Neuron (in vitro differentiated cells): ENCODE measurements at regions not wholly inside any gene's neighbourhood (a gene's known extent, or its start where the extent isn't known, plus 50 kb on each side); places are given as distances from the start of the nearest gene placed in this dataset.

Source experiments
- H2AFZ ChIP-seq: one replicate; pipeline ENCODE4 v1.6.1; 2013; ENCODE audit warnings: low read depth, mild to moderate bottlenecking, inconsistent platforms, low read length, moderate library complexity
- H3K27me3 ChIP-seq: one replicate; pipeline ENCODE4 v1.6.1; 2013; ENCODE audit warnings: low read length; ENCODE audit not compliant: insufficient read depth
- H3K36me3 ChIP-seq: one replicate; pipeline ENCODE4 v1.6.1; 2013; ENCODE audit warnings: low read length; ENCODE audit not compliant: insufficient read depth
- H3K4me1 ChIP-seq: one replicate; pipeline ENCODE4 v1.6.1; 2013; ENCODE audit warnings: low read length; ENCODE audit not compliant: insufficient read depth
- H3K4me3 ChIP-seq: 2 replicates; pipeline ENCODE4 v1.5.1; 2013; ENCODE audit warnings: mild to moderate bottlenecking, low read length, moderate library complexity
- H3K9me3 ChIP-seq: one replicate; pipeline ENCODE4 v1.6.1; 2013; ENCODE audit warnings: low read length

- Histone ChIP-seq H3K4me1 (no peaks in the 10 kb centered on the region), H3K4me3 (no peak overlapping the region), H3K9me3 (no peaks in the 10 kb centered on the region), H2AFZ (no peak overlapping the region), H3K36me3 (no peaks in the 10 kb centered on the region), H3K27me3 (no peaks in the 10 kb centered on the region)
Measured at GRCh38 chr6:103797738-103798137, 1062.0 kb downstream of the HACE1 start.

DNA sequence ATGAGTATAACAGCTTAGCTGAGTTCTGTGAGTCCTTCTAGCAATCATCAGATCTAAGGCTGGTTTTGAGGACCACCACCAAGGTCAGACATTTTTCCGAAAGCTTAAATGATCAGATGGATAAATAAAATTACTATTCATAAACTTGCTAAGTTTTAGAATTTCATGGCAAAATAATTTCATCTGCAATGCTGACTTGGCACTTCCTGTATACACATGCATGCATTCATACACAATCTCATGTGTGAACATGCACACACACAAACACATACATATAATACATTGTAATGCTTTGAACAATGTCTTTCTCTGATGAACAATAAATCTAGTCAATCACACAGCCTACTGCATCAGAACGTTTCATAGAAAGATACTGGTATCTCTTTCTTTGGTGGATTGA, 1068.3 kb downstream of the HACE1 start:
- Histone ChIP-seq H3K4me1 (no peaks in the 10 kb centered on the region), H3K27me3 (no peaks in the 10 kb centered on the region), H3K9me3 (no peaks in the 10 kb centered on the region), H2AFZ (no peak overlapping the region), H3K4me3 (no peak overlapping the region), H3K36me3 (no peaks in the 10 kb centered on the region)

- no peaks in the 10 kb centered on the region for H3K4me1 ChIP-seq
Measured at GRCh38 chr6:103784117-103784516, 1075.6 kb downstream of the HACE1 start.

DNA sequence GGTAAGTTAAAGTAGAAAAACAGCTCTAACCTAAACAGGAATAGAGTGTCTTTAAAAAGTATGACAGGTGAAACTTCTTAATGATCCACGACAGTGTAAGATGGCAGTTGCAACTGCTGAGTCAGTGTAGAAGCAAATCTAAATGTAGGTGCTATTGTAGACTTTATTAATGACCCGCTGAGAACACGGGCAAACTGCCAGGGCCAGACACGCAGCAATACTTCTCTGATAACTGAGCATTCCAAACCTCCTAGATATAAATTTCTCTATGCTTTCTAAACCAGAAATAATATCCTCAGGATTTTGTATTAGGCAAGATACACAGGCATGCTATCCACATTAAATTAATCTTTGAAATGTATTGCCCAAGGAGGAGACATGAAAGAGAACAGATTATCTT, 1076.4 kb downstream of the HACE1 start:
- H3K4me3 ChIP-seq: no peak overlapping the region
- H3K27me3 ChIP-seq: no peaks in the 10 kb centered on the region
- H3K9me3 ChIP-seq: no peaks in the 10 kb centered on the region
- H2AFZ ChIP-seq: no peak overlapping the region
- H3K36me3 ChIP-seq: no peaks in the 10 kb centered on the region
- no peaks in the 10 kb centered on the region for H3K4me1 ChIP-seq

More at GRCh38 chr6:103784117-103784516, 1075.6 kb downstream of the HACE1 start:
- H3K9me3 ChIP-seq: no peaks in the 10 kb centered on the region
- H2AFZ ChIP-seq: no peak overlapping the region
- no peaks in the 10 kb centered on the region for H3K36me3 ChIP-seq
- no peak overlapping the region for H3K4me3 ChIP-seq
- no peaks in the 10 kb centered on the region for H3K27me3 ChIP-seq

GRCh38 chr6:103769431-103769830, 1090.3 kb downstream of the HACE1 start:
- H2AFZ ChIP-seq: no peak overlapping the region
- H3K4me3 ChIP-seq: no peak overlapping the region
- no peaks in the 10 kb centered on the region for H3K4me1 ChIP-seq

DNA sequence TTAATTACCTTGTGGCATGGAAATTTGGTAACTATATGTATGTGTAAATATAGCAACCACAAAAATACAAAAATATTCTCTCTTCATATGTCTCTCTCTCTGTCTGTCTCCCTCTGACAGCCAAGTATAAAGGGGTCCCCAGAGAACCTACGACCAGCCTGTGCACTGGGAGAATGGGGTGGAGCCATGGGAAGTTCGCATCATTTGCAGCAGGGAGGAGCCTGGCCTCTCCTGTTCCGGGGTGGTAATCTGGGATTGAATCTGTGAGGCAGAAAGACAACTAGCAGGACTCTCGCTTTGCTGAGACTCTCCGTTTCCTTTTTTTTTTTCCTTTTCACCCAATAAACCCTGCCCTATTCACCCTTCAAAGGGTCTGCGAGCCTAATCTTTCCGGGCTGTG, 1109.1 kb downstream of the HACE1 start:
- Histone ChIP-seq H3K36me3 (no peaks in the 10 kb centered on the region), H3K4me3 (no peak overlapping the region), H3K4me1 (no peaks in the 10 kb centered on the region), H3K27me3 (no peaks in the 10 kb centered on the region), H2AFZ (no peak overlapping the region), H3K9me3 (no peaks in the 10 kb centered on the region)

More at GRCh38 chr6:103769431-103769830, 1090.3 kb downstream of the HACE1 start:
- Histone ChIP-seq H3K27me3 (no peaks in the 10 kb centered on the region), H3K36me3 (no peaks in the 10 kb centered on the region), H3K9me3 (no peaks in the 10 kb centered on the region)

GRCh38 chr6:103734016-103734415, 1125.7 kb downstream of the HACE1 start:
- no peak overlapping the region for H3K4me3 ChIP-seq
- no peaks in the 10 kb centered on the region for H3K36me3 ChIP-seq
- no peaks in the 10 kb centered on the region for H3K9me3 ChIP-seq
- H2AFZ ChIP-seq: no peak overlapping the region
- no peaks in the 10 kb centered on the region for H3K4me1 ChIP-seq
- no peaks in the 10 kb centered on the region for H3K27me3 ChIP-seq

- Histone ChIP-seq H3K4me3 (no peak overlapping the region), H3K9me3 (no peaks in the 10 kb centered on the region), H3K4me1 (no peaks in the 10 kb centered on the region), H3K27me3 (no peaks in the 10 kb centered on the region), H3K36me3 (no peaks in the 10 kb centered on the region), H2AFZ (no peak overlapping the region)
Measured at GRCh38 chr6:103729658-103730057, 1130.1 kb downstream of the HACE1 start.

DNA sequence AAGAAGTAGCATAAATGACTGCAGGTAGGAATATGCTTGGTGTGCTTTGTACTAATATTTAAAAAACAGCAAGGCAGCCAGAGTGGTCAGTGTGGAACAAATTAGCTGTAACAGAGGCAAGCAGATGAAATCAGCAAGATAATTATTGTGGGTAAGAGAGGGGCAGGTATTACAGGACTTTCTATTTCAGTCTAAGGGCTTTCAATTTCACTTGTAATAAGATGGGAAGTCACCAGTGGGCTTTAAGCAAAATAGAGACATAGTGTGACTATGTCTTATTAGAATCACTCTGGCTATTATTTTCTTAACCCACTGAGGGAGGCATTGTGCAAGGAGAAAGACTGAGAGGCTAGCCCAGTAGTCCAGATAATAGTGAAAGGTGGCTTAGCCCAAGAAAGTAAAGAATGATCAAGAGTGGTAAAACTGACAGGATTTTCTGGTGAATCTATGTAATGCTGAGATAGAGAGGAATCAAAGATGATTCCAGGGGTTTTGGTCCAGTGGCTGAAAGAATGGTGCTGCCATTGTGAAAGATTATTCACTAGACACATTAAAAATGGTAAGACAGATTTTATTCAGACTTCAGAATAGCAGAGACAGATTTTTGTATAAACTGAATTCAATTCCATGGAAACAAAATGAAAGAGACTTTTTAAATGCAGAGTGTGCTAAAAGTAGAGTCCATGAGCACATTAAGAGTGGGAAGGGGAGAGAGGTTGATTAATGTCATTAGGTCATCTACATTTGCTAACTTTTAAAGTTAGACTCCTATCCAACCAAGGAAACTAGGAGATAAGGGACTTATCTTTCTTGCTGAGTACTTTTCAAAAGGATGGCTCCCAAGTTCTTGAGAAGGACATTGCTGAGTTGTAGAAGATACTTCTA, 1136.0 kb downstream of the HACE1 start:
- Histone ChIP-seq H2AFZ (no peak overlapping the region), H3K27me3 (no peaks in the 10 kb centered on the region), H3K4me3 (no peak overlapping the region), H3K36me3 (no peaks in the 10 kb centered on the region), H3K9me3 (no peaks in the 10 kb centered on the region), H3K4me1 (peaks cover 17% of the 10 kb centered on the region)

GRCh38 chr6:103722683-103723082, 1137.0 kb downstream of the HACE1 start:
- H3K4me1 ChIP-seq: peaks cover 17% of the 10 kb centered on the region
- H3K27me3 ChIP-seq: no peaks in the 10 kb centered on the region
- no peaks in the 10 kb centered on the region for H3K9me3 ChIP-seq
- no peak overlapping the region for H2AFZ ChIP-seq
- no peaks in the 10 kb centered on the region for H3K36me3 ChIP-seq
- H3K4me3 ChIP-seq: no peak overlapping the region

GRCh38 chr6:103721923-103722322, 1137.8 kb downstream of the HACE1 start:
- no peak overlapping the region for H3K4me3 ChIP-seq

DNA sequence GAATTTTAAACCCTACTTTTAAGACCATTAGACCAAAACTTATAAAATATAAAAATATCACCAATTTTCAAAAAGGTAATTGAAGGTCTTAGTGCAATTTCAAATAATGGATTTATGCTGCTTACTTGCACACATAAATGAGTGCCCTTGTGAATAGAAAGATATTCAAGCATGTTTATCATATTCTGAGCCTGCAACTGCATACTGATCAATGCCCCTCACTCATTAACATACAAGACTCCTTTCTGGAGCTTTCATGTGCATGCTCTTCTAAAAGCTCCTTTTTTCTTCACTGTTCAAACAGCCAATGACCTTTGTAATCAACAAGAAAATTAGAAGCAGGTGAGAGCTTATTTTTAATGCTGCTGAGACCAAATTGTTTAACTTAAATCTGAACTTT, 1139.3 kb downstream of the HACE1 start:
- no peaks in the 10 kb centered on the region for H3K9me3 ChIP-seq
- H3K4me3 ChIP-seq: no peak overlapping the region
- H3K36me3 ChIP-seq: no peaks in the 10 kb centered on the region
- no peaks in the 10 kb centered on the region for H3K27me3 ChIP-seq
- H3K4me1 ChIP-seq: peaks cover 17% of the 10 kb centered on the region
- H2AFZ ChIP-seq: no peak overlapping the region

More at GRCh38 chr6:103721923-103722322, 1137.8 kb downstream of the HACE1 start:
- no peaks in the 10 kb centered on the region for H3K27me3 ChIP-seq
- peaks cover 17% of the 10 kb centered on the region for H3K4me1 ChIP-seq
- no peak overlapping the region for H2AFZ ChIP-seq
- H3K9me3 ChIP-seq: no peaks in the 10 kb centered on the region
- H3K36me3 ChIP-seq: no peaks in the 10 kb centered on the region

DNA sequence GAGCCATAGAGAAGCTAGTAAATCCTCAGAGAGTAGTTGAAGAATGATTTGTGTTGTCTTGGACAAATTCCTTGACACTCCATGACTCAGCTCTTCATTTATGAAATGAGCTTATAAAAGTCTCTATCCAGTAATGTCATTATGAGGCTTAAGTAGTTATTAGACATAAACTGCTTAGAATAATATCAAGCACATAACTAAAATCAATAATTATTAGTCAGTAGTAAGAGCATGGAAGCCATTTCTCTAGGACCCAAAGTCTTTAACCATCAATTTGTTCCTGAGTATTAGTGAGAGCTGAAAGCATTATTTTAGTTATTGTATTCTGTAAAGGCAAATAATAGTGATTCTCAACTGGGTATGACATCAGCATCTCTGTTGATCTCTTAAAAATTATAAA, 1140.2 kb downstream of the HACE1 start:
- Histone ChIP-seq H3K36me3 (no peaks in the 10 kb centered on the region), H2AFZ (no peak overlapping the region), H3K9me3 (no peaks in the 10 kb centered on the region), H3K4me1 (peaks cover 17% of the 10 kb centered on the region), H3K27me3 (no peaks in the 10 kb centered on the region), H3K4me3 (no peak overlapping the region)

- Histone ChIP-seq H3K27me3 (no peaks in the 10 kb centered on the region), H3K4me3 (no peak overlapping the region), H3K36me3 (no peaks in the 10 kb centered on the region), H2AFZ (no peak overlapping the region), H3K9me3 (no peaks in the 10 kb centered on the region), H3K4me1 (no peaks in the 10 kb centered on the region)
Measured at GRCh38 chr6:103715269-103715668, 1144.5 kb downstream of the HACE1 start.
